ENCODE measurements at regions not wholly inside any gene's neighbourhood (a gene's known extent, or its start where the extent isn't known, plus 50 kb on each side); places are given as distances from the start of the nearest gene placed in this dataset.
"Not testable (repeated sequence)": the region's sequence is repeated elsewhere in the genome, so short reads cannot be mapped to it uniquely, and the experiment has no call there.

GRCh38 chr4:183816077-183816476 lies 89.0 kb upstream of the STOX2 start:
- no peak for DNase-seq (ENCODE audit: low read depth)

GRCh38 chr4:183816882-183817509 lies 88.1 kb upstream of the STOX2 start:
- no peak for DNase-seq (ENCODE audit: low read depth)

GRCh38 chr4:183818591-183818990 lies 86.5 kb upstream of the STOX2 start:
- DNase-seq (ENCODE audit: low read depth) = not testable (repeated sequence)

- no peak for DNase-seq (ENCODE audit: low read depth)
These were observed 83.8 kb upstream of the STOX2 start for GRCh38 chr4:183821076-183821853.

- no peak for DNase-seq (ENCODE audit: low read depth)
These were observed 81.7 kb upstream of the STOX2 start for GRCh38 chr4:183823434-183823833.

GRCh38 chr4:183825346-183825745 lies 79.8 kb upstream of the STOX2 start:
- no peak for DNase-seq (ENCODE audit: low read depth)

- DNase-seq (ENCODE audit: low read depth) = no peak
These were observed 78.6 kb upstream of the STOX2 start for GRCh38 chr4:183826461-183826860.

- no peak for DNase-seq (ENCODE audit: low read depth)
These were observed 77.0 kb upstream of the STOX2 start for GRCh38 chr4:183828125-183828524.

GRCh38 chr4:183828839-183829238 lies 76.3 kb upstream of the STOX2 start:
- no peak for DNase-seq (ENCODE audit: low read depth)

- no peak for DNase-seq (ENCODE audit: low read depth)
These were observed 74.6 kb upstream of the STOX2 start for GRCh38 chr4:183830438-183830985.

- DNase-seq (ENCODE audit: low read depth) = no peak
These were observed 74.1 kb upstream of the STOX2 start for GRCh38 chr4:183831026-183831446.

GRCh38 chr4:183831683-183832082 lies 73.4 kb upstream of the STOX2 start:
- no peak for DNase-seq (ENCODE audit: low read depth)

GRCh38 chr4:183832776-183833450 lies 72.2 kb upstream of the STOX2 start:
- DNase-seq (ENCODE audit: low read depth) = no peak

GRCh38 chr4:183834252-183834651 lies 70.9 kb upstream of the STOX2 start:
- DNase-seq (ENCODE audit: low read depth) = no peak

- DNase-seq (ENCODE audit: low read depth) = no peak
These were observed 67.9 kb upstream of the STOX2 start for GRCh38 chr4:183837222-183837621.

- no peak for DNase-seq (ENCODE audit: low read depth)
These were observed 66.0 kb upstream of the STOX2 start for GRCh38 chr4:183838987-183839712.

GRCh38 chr4:183840311-183840710 lies 64.8 kb upstream of the STOX2 start:
- peak; percentile 52 for DNase-seq (ENCODE audit: low read depth)

- no peak for DNase-seq (ENCODE audit: low read depth)
These were observed 64.1 kb upstream of the STOX2 start for GRCh38 chr4:183841001-183841400.

- DNase-seq (ENCODE audit: low read depth) = no peak
These were observed 63.0 kb upstream of the STOX2 start for GRCh38 chr4:183842129-183842528.

GRCh38 chr4:183843248-183843671 lies 61.8 kb upstream of the STOX2 start:
- DNase-seq (ENCODE audit: low read depth) = no peak

GRCh38 chr4:183846951-183847350 lies 58.2 kb upstream of the STOX2 start:
- DNase-seq (ENCODE audit: low read depth) = no peak

GRCh38 chr4:183848805-183849204 lies 56.3 kb upstream of the STOX2 start:
- no peak for DNase-seq (ENCODE audit: low read depth)
